ENCODE measurements at regions not wholly inside any gene's neighbourhood (a gene's known extent, or its start where the extent isn't known, plus 50 kb on each side); places are given as distances from the start of the nearest gene placed in this dataset.

DNA sequence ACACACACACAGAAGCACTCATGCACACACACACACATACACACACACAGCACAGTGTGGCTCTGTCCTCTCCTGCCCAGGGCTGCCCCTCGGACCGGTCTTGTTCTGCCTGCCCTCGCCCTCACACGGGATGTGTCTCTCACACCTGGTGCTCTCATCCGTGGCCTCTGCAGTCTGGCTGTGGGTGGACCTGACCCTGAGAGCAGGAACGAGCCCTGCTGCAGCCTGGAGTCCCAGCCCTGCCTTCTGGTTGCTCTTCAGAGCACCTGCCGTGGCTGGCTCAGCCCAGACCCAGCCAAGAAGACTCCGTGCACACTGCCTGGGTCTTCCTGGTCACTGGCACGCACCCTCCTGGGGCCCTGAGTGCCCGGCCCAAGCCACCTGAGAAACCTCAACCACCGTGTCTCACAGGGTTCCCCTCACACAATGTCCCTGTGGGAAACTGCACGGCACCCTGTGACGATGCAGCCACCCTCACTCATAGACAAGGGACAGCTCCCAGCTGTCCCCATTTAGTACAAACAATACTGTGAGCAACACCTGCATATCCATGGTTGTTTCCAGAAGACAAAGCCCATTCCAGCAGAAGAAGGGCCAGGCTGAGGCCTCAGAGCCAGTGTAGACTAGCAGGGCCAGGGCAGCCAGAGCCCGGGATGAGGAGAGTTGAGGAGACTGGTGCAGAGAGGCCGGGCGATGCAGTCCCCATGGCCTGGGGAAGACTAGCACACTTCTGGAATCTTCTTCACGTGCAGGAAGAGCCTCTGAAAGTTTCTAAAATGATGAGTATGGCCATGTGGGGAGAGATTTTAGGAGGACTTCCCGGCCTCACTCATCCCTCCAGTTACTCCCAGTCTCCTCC lies 234.0 kb downstream of the NPHP4 start:
- TF ChIP-seq CREB1 (CRISPR knock-in tag; IDR thresholded peaks at IDR 0.05; ENCODE audit: low read depth): no peak
- TF ChIP-seq, protein P1, sequence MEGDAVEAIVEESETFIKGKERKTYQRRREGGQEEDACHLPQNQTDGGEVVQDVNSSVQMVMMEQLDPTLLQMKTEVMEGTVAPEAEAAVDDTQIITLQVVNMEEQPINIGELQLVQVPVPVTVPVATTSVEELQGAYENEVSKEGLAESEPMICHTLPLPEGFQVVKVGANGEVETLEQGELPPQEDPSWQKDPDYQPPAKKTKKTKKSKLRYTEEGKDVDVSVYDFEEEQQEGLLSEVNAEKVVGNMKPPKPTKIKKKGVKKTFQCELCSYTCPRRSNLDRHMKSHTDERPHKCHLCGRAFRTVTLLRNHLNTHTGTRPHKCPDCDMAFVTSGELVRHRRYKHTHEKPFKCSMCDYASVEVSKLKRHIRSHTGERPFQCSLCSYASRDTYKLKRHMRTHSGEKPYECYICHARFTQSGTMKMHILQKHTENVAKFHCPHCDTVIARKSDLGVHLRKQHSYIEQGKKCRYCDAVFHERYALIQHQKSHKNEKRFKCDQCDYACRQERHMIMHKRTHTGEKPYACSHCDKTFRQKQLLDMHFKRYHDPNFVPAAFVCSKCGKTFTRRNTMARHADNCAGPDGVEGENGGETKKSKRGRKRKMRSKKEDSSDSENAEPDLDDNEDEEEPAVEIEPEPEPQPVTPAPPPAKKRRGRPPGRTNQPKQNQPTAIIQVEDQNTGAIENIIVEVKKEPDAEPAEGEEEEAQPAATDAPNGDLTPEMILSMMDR (conservative IDR thresholded peaks at IDR 0.05; ENCODE audit: low read depth in 2 of 2): no peak
- TF ChIP-seq EZH2 (IDR thresholded peaks at IDR 0.05; ENCODE audit: low read depth, unreplicated experiment): no peak
- no peak for TF ChIP-seq JUNB (IDR thresholded peaks at IDR 0.05; ENCODE audit: unreplicated experiment)
- TF ChIP-seq, protein P2, sequence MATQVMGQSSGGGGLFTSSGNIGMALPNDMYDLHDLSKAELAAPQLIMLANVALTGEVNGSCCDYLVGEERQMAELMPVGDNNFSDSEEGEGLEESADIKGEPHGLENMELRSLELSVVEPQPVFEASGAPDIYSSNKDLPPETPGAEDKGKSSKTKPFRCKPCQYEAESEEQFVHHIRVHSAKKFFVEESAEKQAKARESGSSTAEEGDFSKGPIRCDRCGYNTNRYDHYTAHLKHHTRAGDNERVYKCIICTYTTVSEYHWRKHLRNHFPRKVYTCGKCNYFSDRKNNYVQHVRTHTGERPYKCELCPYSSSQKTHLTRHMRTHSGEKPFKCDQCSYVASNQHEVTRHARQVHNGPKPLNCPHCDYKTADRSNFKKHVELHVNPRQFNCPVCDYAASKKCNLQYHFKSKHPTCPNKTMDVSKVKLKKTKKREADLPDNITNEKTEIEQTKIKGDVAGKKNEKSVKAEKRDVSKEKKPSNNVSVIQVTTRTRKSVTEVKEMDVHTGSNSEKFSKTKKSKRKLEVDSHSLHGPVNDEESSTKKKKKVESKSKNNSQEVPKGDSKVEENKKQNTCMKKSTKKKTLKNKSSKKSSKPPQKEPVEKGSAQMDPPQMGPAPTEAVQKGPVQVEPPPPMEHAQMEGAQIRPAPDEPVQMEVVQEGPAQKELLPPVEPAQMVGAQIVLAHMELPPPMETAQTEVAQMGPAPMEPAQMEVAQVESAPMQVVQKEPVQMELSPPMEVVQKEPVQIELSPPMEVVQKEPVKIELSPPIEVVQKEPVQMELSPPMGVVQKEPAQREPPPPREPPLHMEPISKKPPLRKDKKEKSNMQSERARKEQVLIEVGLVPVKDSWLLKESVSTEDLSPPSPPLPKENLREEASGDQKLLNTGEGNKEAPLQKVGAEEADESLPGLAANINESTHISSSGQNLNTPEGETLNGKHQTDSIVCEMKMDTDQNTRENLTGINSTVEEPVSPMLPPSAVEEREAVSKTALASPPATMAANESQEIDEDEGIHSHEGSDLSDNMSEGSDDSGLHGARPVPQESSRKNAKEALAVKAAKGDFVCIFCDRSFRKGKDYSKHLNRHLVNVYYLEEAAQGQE (IDR thresholded peaks at IDR 0.05; ENCODE audit: unreplicated experiment): no peak
- no peak for TF ChIP-seq POLR2AphosphoS5 (IDR thresholded peaks at IDR 0.05; ENCODE audit: low read depth)
- TF ChIP-seq STAT1 (IDR thresholded peaks at IDR 0.05; ENCODE audit: unreplicated experiment): no peak
- TF ChIP-seq, protein P3, sequence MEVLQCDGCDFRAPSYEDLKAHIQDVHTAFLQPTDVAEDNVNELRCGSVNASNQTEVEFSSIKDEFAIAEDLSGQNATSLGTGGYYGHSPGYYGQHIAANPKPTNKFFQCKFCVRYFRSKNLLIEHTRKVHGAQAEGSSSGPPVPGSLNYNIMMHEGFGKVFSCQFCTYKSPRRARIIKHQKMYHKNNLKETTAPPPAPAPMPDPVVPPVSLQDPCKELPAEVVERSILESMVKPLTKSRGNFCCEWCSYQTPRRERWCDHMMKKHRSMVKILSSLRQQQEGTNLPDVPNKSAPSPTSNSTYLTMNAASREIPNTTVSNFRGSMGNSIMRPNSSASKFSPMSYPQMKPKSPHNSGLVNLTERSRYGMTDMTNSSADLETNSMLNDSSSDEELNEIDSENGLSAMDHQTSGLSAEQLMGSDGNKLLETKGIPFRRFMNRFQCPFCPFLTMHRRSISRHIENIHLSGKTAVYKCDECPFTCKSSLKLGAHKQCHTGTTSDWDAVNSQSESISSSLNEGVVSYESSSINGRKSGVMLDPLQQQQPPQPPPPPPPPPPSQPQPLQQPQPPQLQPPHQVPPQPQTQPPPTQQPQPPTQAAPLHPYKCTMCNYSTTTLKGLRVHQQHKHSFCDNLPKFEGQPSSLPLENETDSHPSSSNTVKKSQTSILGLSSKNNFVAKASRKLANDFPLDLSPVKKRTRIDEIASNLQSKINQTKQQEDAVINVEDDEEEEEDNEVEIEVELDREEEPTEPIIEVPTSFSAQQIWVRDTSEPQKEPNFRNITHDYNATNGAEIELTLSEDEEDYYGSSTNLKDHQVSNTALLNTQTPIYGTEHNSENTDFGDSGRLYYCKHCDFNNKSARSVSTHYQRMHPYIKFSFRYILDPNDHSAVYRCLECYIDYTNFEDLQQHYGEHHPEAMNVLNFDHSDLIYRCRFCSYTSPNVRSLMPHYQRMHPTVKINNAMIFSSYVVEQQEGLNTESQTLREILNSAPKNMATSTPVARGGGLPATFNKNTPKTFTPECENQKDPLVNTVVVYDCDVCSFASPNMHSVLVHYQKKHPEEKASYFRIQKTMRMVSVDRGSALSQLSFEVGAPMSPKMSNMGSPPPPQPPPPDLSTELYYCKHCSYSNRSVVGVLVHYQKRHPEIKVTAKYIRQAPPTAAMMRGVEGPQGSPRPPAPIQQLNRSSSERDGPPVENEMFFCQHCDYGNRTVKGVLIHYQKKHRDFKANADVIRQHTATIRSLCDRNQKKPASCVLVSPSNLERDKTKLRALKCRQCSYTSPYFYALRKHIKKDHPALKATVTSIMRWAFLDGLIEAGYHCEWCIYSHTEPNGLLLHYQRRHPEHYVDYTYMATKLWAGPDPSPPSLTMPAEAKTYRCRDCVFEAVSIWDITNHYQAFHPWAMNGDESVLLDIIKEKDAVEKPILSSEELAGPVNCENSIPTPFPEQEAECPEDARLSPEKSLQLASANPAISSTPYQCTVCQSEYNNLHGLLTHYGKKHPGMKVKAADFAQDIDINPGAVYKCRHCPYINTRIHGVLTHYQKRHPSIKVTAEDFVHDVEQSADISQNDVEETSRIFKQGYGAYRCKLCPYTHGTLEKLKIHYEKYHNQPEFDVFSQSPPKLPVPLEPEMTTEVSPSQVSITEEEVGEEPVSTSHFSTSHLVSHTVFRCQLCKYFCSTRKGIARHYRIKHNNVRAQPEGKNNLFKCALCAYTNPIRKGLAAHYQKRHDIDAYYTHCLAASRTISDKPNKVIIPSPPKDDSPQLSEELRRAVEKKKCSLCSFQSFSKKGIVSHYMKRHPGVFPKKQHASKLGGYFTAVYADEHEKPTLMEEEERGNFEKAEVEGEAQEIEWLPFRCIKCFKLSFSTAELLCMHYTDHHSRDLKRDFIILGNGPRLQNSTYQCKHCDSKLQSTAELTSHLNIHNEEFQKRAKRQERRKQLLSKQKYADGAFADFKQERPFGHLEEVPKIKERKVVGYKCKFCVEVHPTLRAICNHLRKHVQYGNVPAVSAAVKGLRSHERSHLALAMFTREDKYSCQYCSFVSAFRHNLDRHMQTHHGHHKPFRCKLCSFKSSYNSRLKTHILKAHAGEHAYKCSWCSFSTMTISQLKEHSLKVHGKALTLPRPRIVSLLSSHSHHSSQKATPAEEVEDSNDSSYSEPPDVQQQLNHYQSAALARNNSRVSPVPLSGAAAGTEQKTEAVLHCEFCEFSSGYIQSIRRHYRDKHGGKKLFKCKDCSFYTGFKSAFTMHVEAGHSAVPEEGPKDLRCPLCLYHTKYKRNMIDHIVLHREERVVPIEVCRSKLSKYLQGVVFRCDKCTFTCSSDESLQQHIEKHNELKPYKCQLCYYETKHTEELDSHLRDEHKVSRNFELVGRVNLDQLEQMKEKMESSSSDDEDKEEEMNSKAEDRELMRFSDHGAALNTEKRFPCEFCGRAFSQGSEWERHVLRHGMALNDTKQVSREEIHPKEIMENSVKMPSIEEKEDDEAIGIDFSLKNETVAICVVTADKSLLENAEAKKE (CRISPR knock-in tag; IDR thresholded peaks at IDR 0.05): no peak
- TF ChIP-seq ZNF331 (CRISPR knock-in tag; IDR thresholded peaks at IDR 0.05; ENCODE audit: low read depth): no peak
- no peak for TF ChIP-seq EZH2phosphoT487 (IDR thresholded peaks at IDR 0.05; ENCODE audit: unreplicated experiment)
- no peak for TF ChIP-seq ZNF114 (CRISPR knock-in tag; IDR thresholded peaks at IDR 0.05)
